HepG2 (cell line): ENCODE measurements at regions not wholly inside any gene's neighbourhood (a gene's known extent, or its start where the extent isn't known, plus 50 kb on each side); places are given as distances from the start of the nearest gene placed in this dataset.

Experiments used
- ATAC-seq: fragments of 200-7000 bp; cut with Tn5 transposase; 3 replicates; pipeline ENCODE4 v1.9.1; 2020; ENCODE audit warnings: mild to moderate bottlenecking, moderate library complexity
- BruUV-seq: library from RNA; stranded (reverse); fragments of 400-500 nt; replicated peaks from 2 replicates; lab custom pipeline; 2021; lab: Mats Ljungman, UMichigan
- CTCF ChIA-PET: fragments of 300-600 bp; formaldehyde crosslinking; extraction: SDS; loops from one replicate; lab custom pipeline; 2021; ENCODE audit warnings: low total read pairs, inconsistent platforms, low intra/inter-chr PET ratio; lab: Yijun Ruan, JAX
- POLR2A ChIA-PET: fragments of 350-600 bp; sonication (Branson Sonifier 250); formaldehyde crosslinking; loops from one replicate; lab custom pipeline; 2020; ENCODE audit warnings: antibody characterized with exemption, inconsistent platforms; lab: Yijun Ruan, JAX
- DNase-seq: peaks from one replicate; pipeline ENCODE4 v3.0.0-alpha.2; 2015; ENCODE audit warnings: low spot score
- FAIRE-seq: peaks from 3 replicates; lab custom pipeline; 2011; peaks lifted over from hg19 to GRCh38; lab: Jason Lieb, UNC
- H2AFZ ChIP-seq: one replicate; pipeline ENCODE4 v1.6.1; 2011; ENCODE audit warnings: low read length, inconsistent platforms
- H3K27ac ChIP-seq: fragments of 300-600 bp; 3 replicates; pipeline ENCODE4 v1.8.0; 2011; ENCODE audit warnings: mixed run types, mild to moderate bottlenecking, mixed read lengths, low read length, inconsistent platforms; ENCODE audit not compliant: insufficient read depth; ENCODE audit errors: extremely low read length
- H3K27me3 ChIP-seq, 2 experiments: fragments of 200-600 bp in 1 of 2; 2 replicates in 1 of 2; 3 replicates in 1 of 2; pipeline versions ENCODE4 v1.6.0 to v1.8.0; 2011; ENCODE audit warnings: low read length in 2 of 2, mild to moderate bottlenecking in 2 of 2, moderate library complexity in 2 of 2, inconsistent platforms in 1 of 2; ENCODE audit not compliant: insufficient read depth in 2 of 2, control insufficient read depth in 1 of 2
- H3K36me3 ChIP-seq, 2 experiments: fragments of 200-600 bp in 1 of 2; replicated peaks in 1 of 2; 2 replicates in 1 of 2; 3 replicates in 1 of 2; pipeline versions ENCODE4 v1.5.1 to v1.8.0; 2011; ENCODE audit warnings: low read length in 2 of 2, inconsistent platforms in 1 of 2; ENCODE audit not compliant: insufficient read depth in 2 of 2, control insufficient read depth in 1 of 2
- H3K4me1 ChIP-seq: 2 replicates; pipeline ENCODE4 v1.5.1; 2012; ENCODE audit warnings: low read length, inconsistent platforms; ENCODE audit not compliant: insufficient read depth
- H3K4me2 ChIP-seq: 2 replicates; pipeline ENCODE4 v1.6.0; 2011; ENCODE audit warnings: low read depth, low read length, inconsistent platforms
- H3K4me3 ChIP-seq, 3 experiments: fragments of 200-600 bp in 1 of 3; sonication (generic), shearing (Covaris generic) in 1 of 3; replicated peaks in 1 of 3; 2 replicates each; pipeline ENCODE4 v1.5.1; 2011 to 2016; ENCODE audit warnings: low read length in 3 of 3, inconsistent platforms in 2 of 3, low read depth in 2 of 3, mild to moderate bottlenecking in 2 of 3, control low read depth in 1 of 3, mixed read lengths in 1 of 3; ENCODE audit not compliant: insufficient read depth in 1 of 3
- H3K79me2 ChIP-seq: one replicate; pipeline ENCODE4 v1.6.1; 2011; ENCODE audit warnings: low read length, inconsistent platforms; ENCODE audit not compliant: insufficient read depth
- H3K9ac ChIP-seq: 2 replicates; pipeline ENCODE4 v1.6.0; 2011; ENCODE audit warnings: mild to moderate bottlenecking, low read depth, low read length, inconsistent platforms; ENCODE audit not compliant: insufficient read depth
- H3K9me3 ChIP-seq: 2 replicates; pipeline ENCODE4 v1.5.1; 2012; ENCODE audit warnings: mild to moderate bottlenecking, low read length
- H4K20me1 ChIP-seq: 2 replicates; pipeline ENCODE4 v1.6.0; 2011; ENCODE audit warnings: inconsistent platforms, mild to moderate bottlenecking, low read length, moderate library complexity; ENCODE audit not compliant: insufficient read depth
- ATAD3A ChIP-seq: sonication (generic); formaldehyde crosslinking; IDR thresholded peaks from 2 replicates; pipeline ENCODE4 v1.4.0; 2020; ENCODE audit warnings: missing genetic modification reagents
- CBFB ChIP-seq: sonication (generic); formaldehyde crosslinking; IDR thresholded peaks from 2 replicates; pipeline ENCODE4 v1.4.0; 2020; ENCODE audit warnings: missing genetic modification reagents
- EED ChIP-seq: sonication (generic); formaldehyde crosslinking; IDR thresholded peaks from 2 replicates; pipeline ENCODE4 v1.5.0; 2020; ENCODE audit warnings: mild to moderate bottlenecking, missing genetic modification reagents
- MEF2D ChIP-seq: sonication (generic); formaldehyde crosslinking; IDR thresholded peaks from 2 replicates; pipeline ENCODE4 v1.5.1; 2020; ENCODE audit warnings: mild to moderate bottlenecking, missing genetic modification reagents
- NFKBIZ ChIP-seq: IDR thresholded peaks from 2 replicates; pipeline ENCODE4 v1.6.1; 2018; ENCODE audit warnings: missing genetic modification reagents, missing compliant biosample characterization
- RXRB ChIP-seq: IDR thresholded peaks from 2 replicates; pipeline ENCODE4 v1.6.1; 2016; ENCODE audit warnings: borderline replicate concordance, missing genetic modification reagents, missing compliant biosample characterization
- SNRNP70 ChIP-seq: fragments of 200-400 bp; formaldehyde crosslinking; IDR thresholded peaks from 2 replicates; pipeline ENCODE4 v1.6.1; 2017; ENCODE audit warnings: mild to moderate bottlenecking, low read depth, low read length, moderate library complexity
- SP5 ChIP-seq: IDR thresholded peaks from 2 replicates; pipeline ENCODE4 v1.6.1; 2016; ENCODE audit warnings: low read depth, borderline replicate concordance
- TBL1XR1 ChIP-seq: fragments of 150-350 bp; IDR thresholded peaks from 2 replicates; pipeline ENCODE4 v1.6.1; 2014; ENCODE audit warnings: borderline replicate concordance, low read length; ENCODE audit not compliant: partially characterized antibody
- ZNF615 ChIP-seq: sonication (generic); formaldehyde crosslinking; IDR thresholded peaks from 2 replicates; pipeline ENCODE4 v1.5.0; 2020; ENCODE audit warnings: mild to moderate bottlenecking, missing genetic modification reagents, borderline replicate concordance
- ZNF660 ChIP-seq: sonication (generic); formaldehyde crosslinking; IDR thresholded peaks from 2 replicates; pipeline ENCODE4 v1.5.1; 2020; ENCODE audit warnings: mild to moderate bottlenecking, low read depth, missing genetic modification reagents, borderline replicate concordance
- ZNF772 ChIP-seq: sonication (generic); formaldehyde crosslinking; IDR thresholded peaks from 2 replicates; pipeline ENCODE4 v1.5.0; 2020; ENCODE audit warnings: mild to moderate bottlenecking, missing genetic modification reagents
- ZNF773 ChIP-seq: sonication (generic); formaldehyde crosslinking; IDR thresholded peaks from 2 replicates; pipeline ENCODE4 v1.4.0; 2020; ENCODE audit warnings: missing genetic modification reagents, borderline replicate concordance
- WGBS: methylation state at CpG from one replicate; pipeline ENCODE4 v1.1.6; 2017; ENCODE audit warnings: low lambda C conversion rate; 5-methylcytosine and 5-hydroxymethylcytosine counted together
- in situ Hi-C: cut with HindIII; loops from 2 replicates; pipeline ENCODE4 v1.10.0; 2017; ENCODE audit warnings: low pct_unique_long_range_greater_than_20kb; ENCODE audit not compliant: extremely low pct_ligation_motif_present
- intact Hi-C: fragments of 100-400 bp; cut with micrococcal nuclease; formaldehyde crosslinking; loops from one replicate; pipeline ENCODE4 v1.10.0; 2022; ENCODE audit not compliant: unreplicated experiment
- TF ChIP-seq, protein P1 (sequence below): sonication (generic); formaldehyde crosslinking; IDR thresholded peaks from 2 replicates; pipeline ENCODE4 v1.5.0; 2020; ENCODE audit warnings: missing genetic modification reagents
- TF ChIP-seq, protein P2 (sequence below): sonication (generic); formaldehyde crosslinking; IDR thresholded peaks from 2 replicates; pipeline ENCODE4 v1.4.0; 2020; ENCODE audit warnings: mild to moderate bottlenecking, low read depth, missing genetic modification reagents
- TF ChIP-seq, protein P3 (sequence below): IDR thresholded peaks from 2 replicates; pipeline ENCODE4 v1.6.1; 2016
- TF ChIP-seq, protein P4 (sequence below): sonication (generic); formaldehyde crosslinking; IDR thresholded peaks from 2 replicates; pipeline ENCODE4 v1.8.1; 2023; ENCODE audit warnings: mild to moderate bottlenecking, moderate library complexity, missing genetic modification reagents
- TF ChIP-seq, protein P5 (sequence below): sonication (generic); IDR thresholded peaks from 2 replicates; pipeline ENCODE4 v1.6.1; 2016; ENCODE audit warnings: low read depth, borderline replicate concordance

DNA sequence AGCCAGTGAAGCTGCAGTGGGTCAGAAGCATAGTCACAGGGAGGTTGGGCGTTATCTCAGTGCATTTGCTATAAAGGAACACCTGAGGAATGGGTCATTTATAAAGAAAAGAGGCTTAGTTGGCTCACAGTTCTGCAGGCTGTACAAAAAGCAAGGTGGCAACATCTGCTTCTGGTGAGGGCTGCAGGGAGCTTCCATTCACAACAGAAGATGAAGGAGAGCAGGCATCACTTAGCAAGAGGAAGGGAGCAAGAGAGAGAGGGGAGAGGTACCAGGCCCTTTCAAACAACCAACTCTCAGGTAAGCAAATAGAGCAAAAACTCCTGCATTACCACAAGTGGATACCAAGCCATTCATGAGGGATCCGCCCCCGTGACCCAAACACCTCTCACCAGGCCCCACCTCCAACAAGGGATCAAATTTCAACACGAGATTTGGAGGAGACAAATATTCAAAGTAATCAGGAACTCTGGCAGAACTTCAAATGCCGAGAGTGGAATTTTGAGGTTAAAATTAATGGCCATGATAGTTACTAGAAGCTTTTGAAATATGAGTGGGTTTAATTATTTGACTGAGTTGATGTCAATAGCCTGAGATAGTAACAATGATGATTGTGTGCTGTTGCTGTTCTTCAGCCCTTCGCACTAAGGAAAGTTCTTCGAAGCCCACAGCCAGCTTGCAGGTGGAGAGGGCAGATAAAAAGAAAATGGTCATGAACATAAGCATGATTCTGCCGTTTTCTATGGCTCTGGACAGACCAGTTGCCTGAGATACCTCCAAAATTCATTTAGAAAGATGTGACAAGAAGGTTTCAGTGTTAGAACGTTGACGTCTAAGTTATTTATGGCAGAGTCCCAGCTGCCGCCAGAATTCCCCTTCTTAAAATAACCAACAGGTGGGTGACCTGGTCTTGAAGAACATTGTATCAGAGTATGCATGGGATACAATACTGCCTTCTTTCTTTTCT is 55.3 kb upstream of the ADTRP start (continued):
- TF ChIP-seq SNRNP70 = no peak

DNA sequence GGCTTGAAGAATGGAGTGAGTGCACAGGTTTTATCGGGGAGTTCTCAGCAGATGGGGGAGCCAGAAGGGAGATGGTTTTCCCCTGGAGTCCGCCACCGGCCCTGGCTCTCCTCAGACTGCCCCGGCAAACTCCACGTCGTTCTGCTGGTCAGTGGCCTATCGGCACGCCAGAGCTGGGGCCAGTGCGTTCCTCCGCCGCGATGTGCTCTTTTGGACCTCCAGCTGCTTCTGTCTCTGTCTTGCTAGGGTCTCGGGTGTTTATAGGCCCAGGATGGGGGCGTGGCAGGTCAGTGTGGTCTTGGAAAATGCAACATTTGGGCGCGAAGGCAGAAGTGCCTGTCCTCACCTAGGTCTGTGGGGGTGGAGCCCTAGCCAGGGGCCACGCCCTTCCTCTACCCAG is 53.0 kb upstream of the ADTRP start:
- H3K36me3 ChIP-seq = no peaks in the 10 kb centered on the region
- no peak for DNase-seq
- in situ Hi-C loops = no loop called here
- no peaks in the 10 kb centered on the region for H4K20me1 ChIP-seq
- H3K9me3 ChIP-seq = no peaks in the 10 kb centered on the region
- no peak overlapping the region for H3K9ac ChIP-seq
- no peak for ATAC-seq
- FAIRE-seq = no peak
- no peak overlapping the region for H2AFZ ChIP-seq
- H3K27me3 ChIP-seq = peaks cover 2 to 28% of the 10 kb centered on the region in 2 experiments; a peak in 2 of 5 replicates
- H3K4me3 ChIP-seq = no peak overlapping the region
- intact Hi-C loops = no loop called here
- H3K4me2 ChIP-seq = no peak overlapping the region
- H3K4me1 ChIP-seq = no peaks in the 10 kb centered on the region
- BruUV-seq = no TSS peak
- WGBS = 55% methylated on average over 17 of the region's 17 CpGs
- CTCF ChIA-PET = no interaction called here
- H3K27ac ChIP-seq = no peak overlapping the region
- no peaks in the 10 kb centered on the region for H3K79me2 ChIP-seq
- POLR2A ChIA-PET = no interaction called here
- TF ChIP-seq, protein P1, sequence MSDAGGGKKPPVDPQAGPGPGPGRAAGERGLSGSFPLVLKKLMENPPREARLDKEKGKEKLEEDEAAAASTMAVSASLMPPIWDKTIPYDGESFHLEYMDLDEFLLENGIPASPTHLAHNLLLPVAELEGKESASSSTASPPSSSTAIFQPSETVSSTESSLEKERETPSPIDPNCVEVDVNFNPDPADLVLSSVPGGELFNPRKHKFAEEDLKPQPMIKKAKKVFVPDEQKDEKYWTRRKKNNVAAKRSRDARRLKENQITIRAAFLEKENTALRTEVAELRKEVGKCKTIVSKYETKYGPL (CRISPR knock-in tag) = no peak
- TF ChIP-seq, protein P2, sequence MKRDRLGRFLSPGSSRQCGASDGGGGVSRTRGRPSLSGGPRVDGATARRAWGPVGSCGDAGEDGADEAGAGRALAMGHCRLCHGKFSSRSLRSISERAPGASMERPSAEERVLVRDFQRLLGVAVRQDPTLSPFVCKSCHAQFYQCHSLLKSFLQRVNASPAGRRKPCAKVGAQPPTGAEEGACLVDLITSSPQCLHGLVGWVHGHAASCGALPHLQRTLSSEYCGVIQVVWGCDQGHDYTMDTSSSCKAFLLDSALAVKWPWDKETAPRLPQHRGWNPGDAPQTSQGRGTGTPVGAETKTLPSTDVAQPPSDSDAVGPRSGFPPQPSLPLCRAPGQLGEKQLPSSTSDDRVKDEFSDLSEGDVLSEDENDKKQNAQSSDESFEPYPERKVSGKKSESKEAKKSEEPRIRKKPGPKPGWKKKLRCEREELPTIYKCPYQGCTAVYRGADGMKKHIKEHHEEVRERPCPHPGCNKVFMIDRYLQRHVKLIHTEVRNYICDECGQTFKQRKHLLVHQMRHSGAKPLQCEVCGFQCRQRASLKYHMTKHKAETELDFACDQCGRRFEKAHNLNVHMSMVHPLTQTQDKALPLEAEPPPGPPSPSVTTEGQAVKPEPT (CRISPR knock-in tag) = no peak
- no peak for TF ChIP-seq MEF2D (CRISPR knock-in tag)
- TF ChIP-seq, protein P3, sequence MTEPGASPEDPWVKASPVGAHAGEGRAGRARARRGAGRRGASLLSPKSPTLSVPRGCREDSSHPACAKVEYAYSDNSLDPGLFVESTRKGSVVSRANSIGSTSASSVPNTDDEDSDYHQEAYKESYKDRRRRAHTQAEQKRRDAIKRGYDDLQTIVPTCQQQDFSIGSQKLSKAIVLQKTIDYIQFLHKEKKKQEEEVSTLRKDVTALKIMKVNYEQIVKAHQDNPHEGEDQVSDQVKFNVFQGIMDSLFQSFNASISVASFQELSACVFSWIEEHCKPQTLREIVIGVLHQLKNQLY = no peak
- TF ChIP-seq, protein P4, sequence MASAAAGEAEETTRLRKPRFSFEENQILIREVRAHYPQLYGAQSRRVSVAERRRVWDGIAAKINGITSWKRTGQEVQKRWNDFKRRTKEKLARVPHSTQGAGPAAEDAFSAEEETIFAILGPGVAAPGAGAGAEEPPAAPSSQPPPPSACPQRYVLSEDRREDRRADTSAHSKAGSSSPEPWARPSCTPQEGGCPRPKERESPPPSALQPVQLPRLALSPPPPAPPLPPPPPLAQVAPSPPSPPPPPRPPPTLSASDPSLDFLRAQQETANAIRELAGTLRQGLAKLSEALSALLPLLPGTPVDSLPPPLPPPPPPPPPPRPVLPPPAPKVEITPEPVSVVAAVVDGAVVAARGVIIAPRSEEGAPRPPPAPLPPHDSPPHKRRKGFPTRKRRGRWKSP (CRISPR knock-in tag) = no peak
- no peak for TF ChIP-seq EED
- no peak for TF ChIP-seq ZNF615 (CRISPR knock-in tag)
- no peak for TF ChIP-seq ATAD3A (CRISPR knock-in tag)
- no peak for TF ChIP-seq TBL1XR1
- TF ChIP-seq ZNF660 (CRISPR knock-in tag) = no peak
- no peak for TF ChIP-seq ZNF773 (CRISPR knock-in tag)
- TF ChIP-seq SP5 (CRISPR knock-in tag) = no peak
- no peak for TF ChIP-seq RXRB
- no peak for TF ChIP-seq ZNF772 (CRISPR knock-in tag)
- TF ChIP-seq NFKBIZ = no peak
- TF ChIP-seq, protein P5, sequence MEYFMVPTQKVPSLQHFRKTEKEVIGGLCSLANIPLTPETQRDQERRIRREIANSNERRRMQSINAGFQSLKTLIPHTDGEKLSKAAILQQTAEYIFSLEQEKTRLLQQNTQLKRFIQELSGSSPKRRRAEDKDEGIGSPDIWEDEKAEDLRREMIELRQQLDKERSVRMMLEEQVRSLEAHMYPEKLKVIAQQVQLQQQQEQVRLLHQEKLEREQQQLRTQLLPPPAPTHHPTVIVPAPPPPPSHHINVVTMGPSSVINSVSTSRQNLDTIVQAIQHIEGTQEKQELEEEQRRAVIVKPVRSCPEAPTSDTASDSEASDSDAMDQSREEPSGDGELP = no peak
- TF ChIP-seq CBFB = no peak
